GM12864 (cell line): ENCODE measurements at regions not wholly inside any gene's neighbourhood (a gene's known extent, or its start where the extent isn't known, plus 50 kb on each side); places are given as distances from the start of the nearest gene placed in this dataset.

Experiments
- DNase-seq: peaks from one replicate; pipeline ENCODE4 v3.0.0-alpha.2; 2011; ENCODE audit warnings: low read depth
- H3K4me3 ChIP-seq: 2 replicates; pipeline ENCODE4 v1.5.1; 2011; ENCODE audit warnings: mild to moderate bottlenecking, low read depth, low read length, control low read depth
- CTCF ChIP-seq: IDR thresholded peaks from 2 replicates; pipeline ENCODE4 v1.5.1; 2011; ENCODE audit warnings: low read depth, mild to moderate bottlenecking, moderate library complexity, low read length, control low read depth, inconsistent platforms; ENCODE audit errors: missing control alignments

- no peak overlapping the region for H3K4me3 ChIP-seq
- DNase-seq, result no peak
- no peak for TF ChIP-seq CTCF
These were observed 157.3 kb downstream of the NTMT2 start for GRCh38 chr1:170303034-170303433.

DNA sequence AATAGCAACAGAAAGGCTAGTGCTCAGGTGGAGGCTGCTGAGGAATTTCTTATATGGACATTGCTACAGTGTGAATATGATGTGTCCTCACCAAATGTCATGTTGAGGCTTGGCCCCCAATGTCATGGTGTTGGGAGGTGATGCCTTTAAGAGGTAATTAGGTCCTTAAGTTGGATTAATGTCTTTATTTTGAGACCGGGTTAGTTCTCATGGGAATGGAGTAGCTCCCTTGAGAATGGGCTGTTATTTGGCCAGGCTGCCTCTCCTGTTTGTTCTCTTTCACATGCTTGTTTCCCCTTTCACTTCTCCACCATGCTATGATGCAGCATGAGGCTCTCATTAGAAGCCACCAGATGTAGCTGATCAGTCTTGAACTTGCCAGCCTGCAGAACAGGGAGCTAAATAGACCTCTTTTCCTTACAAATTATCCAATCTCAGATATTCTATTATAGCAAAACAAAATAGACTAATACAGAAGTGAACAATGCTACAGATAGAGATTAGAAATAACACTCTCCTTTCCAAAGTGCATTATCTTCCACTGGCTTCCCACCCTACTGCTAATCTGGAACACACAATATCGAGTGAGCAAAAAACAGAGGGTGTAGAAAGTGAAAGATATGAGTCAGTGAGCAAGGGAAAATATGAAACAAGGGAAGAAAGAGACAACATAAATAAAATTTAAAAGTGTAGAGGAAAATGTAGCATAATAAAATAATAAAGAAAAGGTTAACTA lies 160.2 kb downstream of the NTMT2 start:
- TF ChIP-seq CTCF, result no peak
- DNase-seq, result no peak
- H3K4me3 ChIP-seq, result no peak overlapping the region

DNA sequence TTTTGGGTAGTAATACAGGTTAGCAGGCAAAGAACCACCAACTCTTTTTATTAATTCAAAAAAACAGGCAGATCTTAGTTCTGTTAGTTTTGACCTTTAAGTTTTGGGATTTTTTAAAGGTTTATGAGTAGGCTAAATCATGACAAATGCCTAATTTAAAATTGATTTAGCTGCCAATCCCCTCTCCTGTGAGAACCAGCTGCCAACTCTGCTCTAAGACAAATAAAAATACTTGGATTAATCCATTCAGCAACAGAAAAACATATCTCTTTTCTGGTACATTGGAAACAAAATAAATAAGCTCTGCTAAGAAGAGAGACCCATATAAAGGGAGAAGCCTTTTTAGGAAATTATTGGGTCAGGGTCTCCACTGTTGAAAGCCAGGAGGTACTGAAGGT lies 160.8 kb downstream of the NTMT2 start:
- H3K4me3 ChIP-seq, result no peak overlapping the region
- no peak for DNase-seq
- no peak for TF ChIP-seq CTCF

DNA sequence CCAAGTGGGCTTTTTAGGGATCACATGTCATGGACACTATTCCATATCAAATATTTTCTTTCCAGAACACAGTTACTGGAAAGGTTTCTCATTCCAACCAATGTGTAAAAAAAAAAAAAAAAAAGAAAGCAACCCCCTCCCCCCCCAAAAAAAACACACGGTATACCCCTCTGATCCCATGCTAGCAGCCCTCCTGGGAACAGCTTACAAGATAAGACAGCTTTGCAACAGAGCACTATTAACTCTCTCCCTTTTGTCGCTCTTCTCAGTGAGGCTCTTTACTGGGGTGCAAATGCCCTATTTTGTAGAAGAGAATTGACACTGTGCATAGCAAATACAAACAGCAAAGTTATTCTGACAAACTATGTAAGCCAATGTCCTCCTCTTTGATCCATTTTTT lies 161.2 kb downstream of the NTMT2 start:
- no peak overlapping the region for H3K4me3 ChIP-seq
- no peak for TF ChIP-seq CTCF
- DNase-seq, result no peak

DNA sequence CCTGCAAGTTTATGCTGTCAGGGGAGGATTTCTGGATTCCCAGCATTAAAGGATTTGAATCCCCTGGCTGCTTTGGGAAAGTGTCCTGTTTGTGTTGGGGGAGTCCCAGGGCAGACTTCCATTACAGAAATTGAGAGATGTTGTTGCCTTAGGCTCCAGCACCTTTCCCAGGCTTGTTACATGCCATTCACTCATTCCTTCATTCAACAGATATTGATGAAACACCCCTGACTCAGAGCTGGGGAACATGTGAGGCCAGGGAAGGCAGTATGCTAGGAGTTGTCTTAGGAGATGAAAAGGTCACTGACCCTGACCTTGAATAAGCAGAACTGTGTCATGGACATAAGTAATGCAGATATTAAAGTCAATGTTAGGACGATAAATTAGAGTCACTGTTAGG lies 161.7 kb downstream of the NTMT2 start:
- no peak for TF ChIP-seq CTCF
- H3K4me3 ChIP-seq, result no peak overlapping the region
- no peak for DNase-seq

- no peak for DNase-seq
- no peak overlapping the region for H3K4me3 ChIP-seq
- no peak for TF ChIP-seq CTCF
These were observed 163.7 kb downstream of the NTMT2 start for GRCh38 chr1:170309389-170310013.

GRCh38 chr1:170310014-170310405 lies 164.3 kb downstream of the NTMT2 start:
- TF ChIP-seq CTCF, result no peak
- DNase-seq, result no peak

More at GRCh38 chr1:170310014-170310405, 164.3 kb downstream of the NTMT2 start:
- H3K4me3 ChIP-seq, result no peak overlapping the region
